PC-3 (cell line): ENCODE measurements at regions not wholly inside any gene's neighbourhood (a gene's known extent, or its start where the extent isn't known, plus 50 kb on each side); places are given as distances from the start of the nearest gene placed in this dataset.

Source experiments
- CTCF ChIP-seq: fragments of 300-600 bp; sonication (generic); conservative IDR thresholded peaks from 2 replicates; pipeline ENCODE4 v1.5.1; 2017; ENCODE audit warnings: antibody characterized with exemption, low read depth, mild to moderate bottlenecking, low read length
- EZH2 ChIP-seq: fragments of 300-600 bp; sonication (generic); IDR thresholded peaks from one replicate; pipeline ENCODE4 v1.6.1; 2017; ENCODE audit warnings: antibody characterized with exemption, mild to moderate bottlenecking, low read length; ENCODE audit not compliant: unreplicated experiment
- EZH2phosphoT487 ChIP-seq: fragments of 300-600 bp; sonication (generic); IDR thresholded peaks from 2 replicates; pipeline ENCODE4 v1.6.1; 2018; ENCODE audit warnings: mild to moderate bottlenecking, antibody characterized with exemption, low read length, borderline replicate concordance

GRCh38 chr14:46377305-46377704 lies 274.3 kb downstream of the RPL10L start:
- TF ChIP-seq CTCF (no peak), EZH2 (no peak), EZH2phosphoT487 (no peak)
